ENCODE measurements at regions not wholly inside any gene's neighbourhood (a gene's known extent, or its start where the extent isn't known, plus 50 kb on each side); places are given as distances from the start of the nearest gene placed in this dataset.

DNA sequence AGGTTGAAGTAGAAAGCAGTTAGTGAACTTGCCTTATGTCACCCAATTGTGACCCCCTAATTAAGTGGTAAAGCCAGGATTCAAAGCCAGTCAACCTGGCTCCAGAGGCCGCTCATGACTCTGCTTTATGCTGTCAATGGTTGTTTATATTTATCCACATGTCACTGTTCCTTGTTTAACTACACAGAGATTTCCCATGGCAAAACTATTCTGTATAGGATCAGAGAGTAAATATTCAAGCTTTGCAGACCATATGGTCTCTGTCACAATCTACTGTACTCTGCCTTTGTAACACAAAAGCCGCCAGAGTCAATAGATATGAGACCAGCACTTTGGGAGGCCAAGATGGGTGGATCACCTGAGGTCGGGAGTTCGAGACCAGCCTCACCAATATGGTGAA is 371.7 kb upstream of the PTBP2 start:
- TF ChIP-seq, protein P1, sequence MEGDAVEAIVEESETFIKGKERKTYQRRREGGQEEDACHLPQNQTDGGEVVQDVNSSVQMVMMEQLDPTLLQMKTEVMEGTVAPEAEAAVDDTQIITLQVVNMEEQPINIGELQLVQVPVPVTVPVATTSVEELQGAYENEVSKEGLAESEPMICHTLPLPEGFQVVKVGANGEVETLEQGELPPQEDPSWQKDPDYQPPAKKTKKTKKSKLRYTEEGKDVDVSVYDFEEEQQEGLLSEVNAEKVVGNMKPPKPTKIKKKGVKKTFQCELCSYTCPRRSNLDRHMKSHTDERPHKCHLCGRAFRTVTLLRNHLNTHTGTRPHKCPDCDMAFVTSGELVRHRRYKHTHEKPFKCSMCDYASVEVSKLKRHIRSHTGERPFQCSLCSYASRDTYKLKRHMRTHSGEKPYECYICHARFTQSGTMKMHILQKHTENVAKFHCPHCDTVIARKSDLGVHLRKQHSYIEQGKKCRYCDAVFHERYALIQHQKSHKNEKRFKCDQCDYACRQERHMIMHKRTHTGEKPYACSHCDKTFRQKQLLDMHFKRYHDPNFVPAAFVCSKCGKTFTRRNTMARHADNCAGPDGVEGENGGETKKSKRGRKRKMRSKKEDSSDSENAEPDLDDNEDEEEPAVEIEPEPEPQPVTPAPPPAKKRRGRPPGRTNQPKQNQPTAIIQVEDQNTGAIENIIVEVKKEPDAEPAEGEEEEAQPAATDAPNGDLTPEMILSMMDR (IDR thresholded peaks at IDR 0.05), result no peak
- no peak for TF ChIP-seq ZFX (IDR thresholded peaks at IDR 0.05; ENCODE audit: borderline replicate concordance)
